22Rv1 (cell line): ENCODE measurements at regions not wholly inside any gene's neighbourhood (a gene's known extent, or its start where the extent isn't known, plus 50 kb on each side); places are given as distances from the start of the nearest gene placed in this dataset.

Source experiments
- CTCF ChIP-seq: fragments of 450-650 bp; IDR thresholded peaks from 2 replicates; pipeline ENCODE4 v1.5.1; 2017; ENCODE audit warnings: mild to moderate bottlenecking
- ZFX ChIP-seq: fragments of 450-650 bp; IDR thresholded peaks from 2 replicates; pipeline ENCODE4 v1.6.1; 2017; ENCODE audit warnings: antibody characterized with exemption, borderline replicate concordance

DNA sequence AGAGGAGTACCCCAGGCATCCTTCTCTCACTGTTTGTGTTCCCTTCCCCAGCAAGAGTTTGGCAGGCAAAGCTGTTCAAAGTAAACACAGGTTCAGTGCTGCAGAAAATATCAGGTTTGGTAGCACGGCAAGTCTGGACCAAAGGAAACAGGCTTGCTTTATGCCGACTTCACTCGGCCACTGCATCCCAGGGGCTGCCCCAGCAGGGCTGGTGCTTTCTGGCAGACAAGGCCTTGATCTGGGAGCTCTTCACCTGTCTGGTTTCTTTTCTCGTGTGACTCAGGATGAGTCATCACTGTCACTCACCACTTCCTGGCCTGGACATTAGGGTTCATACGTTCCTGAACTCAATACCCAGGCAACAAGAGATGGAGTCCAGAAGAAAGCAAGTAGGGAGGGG, 52.6 kb upstream of the NAV2 start:
- no peak for TF ChIP-seq CTCF
- TF ChIP-seq ZFX: no peak
